ELR (cell line): ENCODE measurements at regions not wholly inside any gene's neighbourhood (a gene's known extent, or its start where the extent isn't known, plus 50 kb on each side); places are given as distances from the start of the nearest gene placed in this dataset.

Experiments used
- DNase-seq: peaks from one replicate; pipeline ENCODE4 v3.0.0-alpha.2; 2015; ENCODE audit warnings: low read depth

DNA sequence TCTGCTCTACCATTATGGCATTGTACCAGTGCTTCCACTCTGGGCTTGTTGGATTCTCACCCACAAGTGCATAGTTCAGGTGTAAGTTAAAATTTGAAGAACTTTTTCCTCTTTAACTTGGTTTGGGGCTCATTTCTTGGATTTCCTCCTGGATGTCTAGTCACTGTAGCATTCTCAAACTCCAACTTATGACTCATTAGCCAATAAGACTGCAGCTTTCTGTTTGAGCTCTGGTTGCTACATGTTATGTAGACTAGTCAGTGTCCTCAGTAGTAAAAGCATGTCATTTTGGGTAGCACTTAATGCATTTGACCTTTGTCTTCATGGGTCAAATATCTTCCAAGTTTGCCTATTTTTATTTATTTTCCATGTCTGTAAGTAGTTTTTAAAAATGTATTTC lies 790.8 kb downstream of the BRINP1 start:
- DNase-seq: peak; percentile 86

DNA sequence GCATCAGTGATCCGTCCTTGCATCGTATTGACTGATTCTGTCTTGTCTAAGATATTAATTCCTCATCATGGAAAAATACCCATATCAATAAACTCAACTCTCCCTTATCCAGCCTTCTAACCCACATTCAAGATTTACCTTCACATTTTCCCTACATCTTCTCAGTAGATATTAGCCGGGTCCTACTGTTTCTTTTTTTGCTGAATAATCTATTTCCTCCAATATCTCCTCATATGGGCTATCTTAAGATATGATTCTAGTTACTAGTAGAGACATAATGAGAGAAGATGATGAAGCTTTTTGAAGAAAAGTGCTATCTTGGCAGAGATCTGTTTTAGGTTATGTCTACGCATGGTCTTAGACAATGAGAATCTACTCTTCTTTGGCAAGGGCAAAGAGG lies 785.8 kb downstream of the BRINP1 start:
- no peak for DNase-seq

DNA sequence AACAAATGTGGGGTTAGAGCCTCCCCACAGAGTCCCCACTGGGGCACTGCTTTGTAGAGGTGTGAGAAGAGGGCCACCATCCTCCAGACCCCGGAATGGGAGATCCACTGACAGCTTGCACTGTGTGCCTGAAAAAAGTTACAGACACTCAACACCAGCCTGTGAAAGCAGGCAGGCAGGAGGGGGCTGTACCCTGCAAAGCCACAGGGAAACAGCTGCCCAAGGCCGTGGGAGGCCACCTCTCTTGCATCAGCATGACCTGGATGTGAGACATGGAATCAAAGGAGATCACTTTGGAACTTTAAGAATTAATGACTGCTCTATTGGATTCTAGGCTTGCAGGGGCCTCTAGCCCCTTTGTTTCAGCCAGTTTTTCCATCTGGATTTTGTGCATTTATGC lies 782.3 kb downstream of the BRINP1 start:
- DNase-seq: no peak

DNA sequence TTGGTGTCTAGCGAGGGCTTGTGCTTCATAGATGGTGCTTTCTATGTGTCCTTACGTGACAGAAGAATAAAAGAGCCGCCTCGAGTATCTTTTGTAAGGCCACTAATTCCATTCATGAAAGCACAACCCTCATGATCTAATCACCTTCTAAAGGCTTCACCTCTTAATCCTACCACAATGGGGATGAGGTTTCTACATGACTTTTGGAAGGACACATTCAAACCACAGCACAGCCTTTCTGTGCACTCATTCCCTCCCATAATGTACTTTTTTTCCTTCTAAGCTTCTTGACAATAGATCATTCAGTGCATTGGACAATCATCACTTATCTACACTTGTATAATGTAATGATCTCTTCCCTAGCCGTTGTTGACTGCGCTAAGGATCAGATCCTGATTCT lies 774.8 kb downstream of the BRINP1 start:
- DNase-seq: no peak

- DNase-seq: peak; percentile 72
These were observed 773.4 kb downstream of the BRINP1 start for GRCh38 chr9:118595719-118596305.

DNA sequence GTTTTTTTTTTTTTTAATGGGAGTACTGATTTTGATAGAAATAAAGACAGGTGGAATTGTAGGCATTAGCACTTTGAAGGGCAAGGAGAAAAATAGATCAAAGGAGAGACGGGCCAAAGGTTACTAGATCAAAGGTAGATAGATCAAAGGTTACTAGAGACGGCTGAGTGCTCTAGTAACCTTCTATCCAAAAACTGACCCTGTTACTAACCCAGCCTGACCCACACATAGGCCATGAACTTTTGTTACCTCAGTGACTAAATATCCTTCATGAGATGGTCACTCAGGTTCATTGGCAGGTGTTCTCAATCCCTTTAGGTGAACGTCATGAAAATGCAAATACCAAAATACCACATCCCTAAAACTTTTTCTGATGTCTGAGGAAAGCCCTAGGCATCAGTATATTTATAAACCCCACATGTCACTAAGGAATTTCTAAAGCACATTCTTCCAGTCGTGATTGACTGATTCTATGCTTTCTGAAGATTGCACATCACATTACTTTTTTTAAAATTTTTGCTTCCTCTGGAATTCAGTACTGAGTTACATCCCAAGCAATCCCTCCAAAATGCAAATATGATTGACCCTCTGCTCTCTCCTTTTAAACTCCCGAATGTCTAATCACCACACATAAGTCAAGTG lies 772.7 kb downstream of the BRINP1 start:
- no peak for DNase-seq

DNA sequence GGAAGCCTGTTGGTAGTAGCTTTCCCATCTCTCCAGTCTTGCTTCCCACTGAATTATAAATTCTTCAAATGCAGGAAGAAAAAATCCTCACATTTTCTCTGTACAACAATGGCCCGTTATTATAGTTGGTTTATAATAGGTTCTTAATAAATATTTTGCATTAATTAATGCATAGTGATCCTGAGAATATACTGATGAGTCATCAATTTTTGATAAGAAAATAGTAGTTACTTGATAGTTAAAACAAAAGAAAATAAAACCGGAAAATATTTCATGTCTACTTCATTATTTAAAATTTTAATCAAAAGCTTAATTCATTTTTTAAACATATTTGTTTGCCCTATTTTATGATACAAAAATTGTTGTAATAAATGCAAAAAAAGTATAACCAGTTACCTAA lies 762.6 kb downstream of the BRINP1 start:
- no peak for DNase-seq

DNA sequence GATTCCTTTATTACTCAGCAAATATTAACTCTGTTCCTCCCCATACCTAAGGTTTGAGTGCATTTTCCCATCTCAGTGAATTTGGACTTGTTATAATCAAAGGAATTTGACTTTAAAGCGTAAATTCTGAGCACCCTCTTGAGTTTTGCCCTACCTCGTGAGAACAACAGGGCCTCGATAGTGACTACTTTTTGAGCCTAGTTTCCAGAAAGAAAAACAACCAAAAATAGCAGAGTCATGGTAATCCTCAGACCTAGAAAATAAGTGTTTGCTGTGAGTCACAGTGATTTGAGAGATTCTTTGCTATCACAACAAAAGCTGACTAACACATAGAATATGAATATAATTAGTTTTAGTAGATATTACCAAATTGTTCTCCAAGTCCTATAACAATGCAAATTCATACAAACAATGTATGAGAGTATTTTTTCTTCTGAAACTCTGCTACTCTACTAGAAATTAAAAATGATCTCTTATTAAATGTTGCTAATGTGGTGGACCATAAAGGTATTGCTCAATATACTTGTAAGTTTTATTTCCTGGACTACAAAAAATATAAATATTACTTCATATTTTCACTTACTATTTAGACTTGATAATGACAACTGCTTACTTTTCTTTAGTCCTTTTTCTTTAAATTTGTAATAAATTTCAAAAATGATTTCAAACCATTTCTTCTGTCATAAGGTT lies 759.7 kb downstream of the BRINP1 start:
- peak; percentile 78 for DNase-seq

DNA sequence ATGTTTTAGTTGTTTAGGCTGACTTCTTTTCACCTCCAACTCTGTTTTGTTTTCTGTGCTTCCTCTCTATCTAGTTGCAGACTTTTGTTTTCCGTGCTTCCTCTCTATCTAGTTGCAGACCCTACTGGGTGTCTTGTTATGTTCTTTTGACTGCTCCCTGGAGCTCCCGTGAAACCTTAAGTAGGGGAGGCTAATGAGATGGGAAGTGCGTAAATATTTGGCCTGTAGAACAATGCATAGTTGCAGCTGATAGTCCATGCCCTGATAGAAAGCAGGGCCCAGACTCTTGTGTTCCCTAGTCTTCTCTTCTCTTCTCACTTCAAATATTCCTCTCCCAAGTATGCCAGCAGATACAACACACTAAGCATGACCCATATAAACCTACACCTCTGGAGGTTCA lies 757.0 kb downstream of the BRINP1 start:
- no peak for DNase-seq

- no peak for DNase-seq
These were observed 755.2 kb downstream of the BRINP1 start for GRCh38 chr9:118613996-118614395.

- peak; percentile 49 for DNase-seq
These were observed 751.2 kb downstream of the BRINP1 start for GRCh38 chr9:118618084-118618483.

- no peak for DNase-seq
These were observed 750.4 kb downstream of the BRINP1 start for GRCh38 chr9:118618849-118619248.

GRCh38 chr9:118624608-118625007 lies 744.6 kb downstream of the BRINP1 start:
- peak; percentile 32 for DNase-seq

DNA sequence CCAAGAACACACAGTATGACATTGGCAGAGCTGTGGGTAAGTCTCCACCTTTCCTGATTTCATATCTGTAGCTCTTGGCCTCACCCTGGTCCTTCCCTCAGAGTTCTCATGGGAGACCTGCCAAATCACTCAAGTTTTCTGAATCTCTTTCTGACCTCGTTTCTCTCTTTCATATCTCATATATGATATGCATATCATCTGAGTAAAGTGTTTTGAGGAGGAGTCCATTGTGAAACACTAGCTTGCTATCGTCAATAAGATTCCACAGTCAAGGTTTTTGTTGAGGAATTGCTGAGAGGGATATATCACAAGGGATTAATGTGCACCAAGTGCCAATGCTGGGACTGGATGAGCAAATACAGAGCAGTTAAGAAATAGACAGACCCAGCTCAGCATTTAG lies 739.2 kb downstream of the BRINP1 start:
- DNase-seq: no peak

GRCh38 chr9:118630931-118631595 lies 738.2 kb downstream of the BRINP1 start:
- DNase-seq: peak; percentile 21

GRCh38 chr9:118631956-118632355 lies 737.3 kb downstream of the BRINP1 start:
- no peak for DNase-seq

DNA sequence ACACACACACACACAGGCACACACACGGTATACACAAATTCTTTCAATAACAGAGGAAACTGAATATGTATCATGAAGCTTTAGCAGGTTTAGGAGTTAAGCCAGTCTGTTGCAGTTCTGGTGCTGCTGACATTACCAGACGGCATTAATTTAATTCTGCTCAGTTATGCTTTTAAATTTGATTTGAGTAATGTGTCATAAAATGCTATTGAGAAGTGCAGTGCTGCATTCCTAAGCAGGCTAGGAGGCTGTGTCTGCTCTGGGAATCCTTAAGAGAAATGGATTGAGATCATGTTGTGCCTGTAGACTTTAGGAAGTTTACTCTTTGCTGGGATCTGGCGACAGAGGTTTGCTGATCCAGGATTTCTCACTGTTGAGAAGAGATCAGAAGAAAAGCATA lies 733.8 kb downstream of the BRINP1 start:
- no peak for DNase-seq

DNA sequence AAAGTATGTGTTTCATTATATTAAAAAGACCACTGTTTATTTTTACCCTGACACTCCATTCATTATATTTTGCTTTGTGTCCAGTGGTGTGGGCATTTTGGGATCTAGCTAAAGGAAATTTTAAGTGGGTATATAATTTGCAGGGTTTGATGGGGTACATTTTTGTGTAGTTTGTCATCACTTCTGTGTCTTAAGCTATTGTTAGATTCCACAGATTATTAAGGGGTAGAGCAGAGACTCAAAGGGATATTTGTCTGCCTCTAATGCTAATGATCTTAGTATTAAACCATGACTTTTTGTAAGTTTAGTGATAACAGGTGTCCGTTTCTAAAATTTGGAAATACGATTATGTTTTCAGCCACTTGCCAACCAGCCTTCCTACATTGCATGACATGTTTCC lies 731.6 kb downstream of the BRINP1 start:
- no peak for DNase-seq

DNA sequence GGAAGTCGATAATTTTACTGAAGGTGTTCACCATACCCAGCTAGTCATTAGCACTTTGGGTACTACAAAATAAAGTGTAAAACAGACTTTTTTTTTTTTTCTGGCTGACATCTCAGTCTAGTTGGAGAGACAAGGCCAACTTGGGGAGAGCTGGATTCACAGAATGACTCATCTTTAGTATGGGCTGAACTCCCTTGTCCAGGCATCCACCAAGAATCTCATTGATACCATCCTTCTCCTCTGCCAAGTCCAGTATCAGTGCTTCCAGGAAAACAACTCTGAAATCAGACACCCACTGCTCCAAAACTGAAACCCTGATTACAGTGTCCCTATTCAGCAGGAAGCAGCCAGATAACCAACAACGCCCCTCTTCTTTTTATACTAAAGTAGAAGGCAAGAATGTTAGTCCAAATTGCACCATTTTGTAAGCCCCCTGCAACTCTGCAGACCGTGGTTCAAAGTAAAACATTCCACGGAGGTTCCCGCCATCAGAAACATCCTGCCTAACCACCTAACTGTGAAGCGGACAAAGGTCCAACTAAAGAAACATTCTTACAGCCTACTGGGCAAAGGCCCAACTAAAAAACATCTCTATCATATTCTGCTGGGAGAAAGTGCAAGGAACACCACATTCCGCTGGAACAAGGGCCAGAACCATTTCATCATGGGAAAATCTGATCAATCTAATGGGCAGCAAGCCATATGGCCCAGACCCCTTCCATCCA lies 728.2 kb downstream of the BRINP1 start:
- peak; percentile 58 for DNase-seq

DNA sequence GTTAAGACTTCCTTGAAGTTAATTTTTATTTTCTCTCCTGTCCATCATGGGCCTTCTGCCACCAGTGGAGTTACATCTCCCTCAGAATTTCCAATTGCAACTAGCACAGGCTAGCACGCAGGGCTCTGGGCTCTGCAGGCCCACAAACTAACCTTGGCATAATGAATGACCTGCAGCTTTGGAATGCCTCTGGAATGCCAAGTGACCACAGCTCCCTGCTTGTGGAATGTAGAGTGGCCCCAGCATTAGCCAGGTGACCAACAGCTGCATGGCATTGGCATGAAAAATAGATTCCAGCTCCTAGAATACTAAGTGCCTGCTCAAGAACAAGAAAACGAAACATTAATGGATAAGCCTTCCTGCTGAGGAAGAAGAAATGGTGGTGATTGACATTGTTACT lies 726.1 kb downstream of the BRINP1 start:
- DNase-seq: peak; percentile 86

- peak; percentile 15 for DNase-seq
These were observed 725.2 kb downstream of the BRINP1 start for GRCh38 chr9:118644066-118644465.

GRCh38 chr9:118647331-118647730 lies 721.9 kb downstream of the BRINP1 start:
- no peak for DNase-seq
